Astrocyte of the spinal cord (primary cell): ENCODE measurements at regions not wholly inside any gene's neighbourhood (a gene's known extent, or its start where the extent isn't known, plus 50 kb on each side); places are given as distances from the start of the nearest gene placed in this dataset.
"Not testable (repeated sequence)": the region's sequence is repeated elsewhere in the genome, so short reads cannot be mapped to it uniquely, and the experiment has no call there.

Source experiments
- DNase-seq: peaks from one replicate; pipeline ENCODE4 v3.0.0; 2011; ENCODE audit warnings: low read depth, low spot score
- H3K4me3 ChIP-seq: 2 replicates; pipeline ENCODE4 v1.5.1; 2011; ENCODE audit warnings: low read depth, mild to moderate bottlenecking, low read length, moderate library complexity
- in situ Hi-C: cut with HindIII; loops from 2 replicates; pipeline ENCODE4 v1.10.0; 2017; ENCODE audit warnings: low sequenced_read_pairs
- TF ChIP-seq, protein P1 (sequence below): IDR thresholded peaks from 2 replicates; pipeline ENCODE4 v1.5.1; 2012; ENCODE audit warnings: low read depth, mild to moderate bottlenecking, low read length, inconsistent platforms

DNA sequence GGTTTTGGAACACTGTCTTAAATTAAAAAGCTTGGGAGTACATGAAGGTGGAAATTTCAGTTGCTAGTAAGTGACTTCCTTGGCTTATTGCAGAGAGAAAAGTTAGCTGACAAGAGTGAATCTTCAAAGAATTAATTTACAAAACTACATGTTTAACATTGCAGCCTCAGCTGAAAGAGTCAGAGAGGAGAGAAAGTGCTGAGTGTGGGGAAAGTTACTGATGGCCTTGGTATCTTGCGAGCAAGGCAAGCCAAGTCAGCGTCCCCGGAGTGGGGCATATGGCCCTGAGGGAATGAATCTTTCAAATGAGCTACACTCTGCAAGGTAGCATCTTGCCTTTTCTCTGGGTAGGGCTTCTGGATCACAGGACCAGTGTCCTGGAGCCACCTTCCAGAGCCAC lies 131.3 kb downstream of the LPIN1 start:
- in situ Hi-C loops = no loop called here

DNA sequence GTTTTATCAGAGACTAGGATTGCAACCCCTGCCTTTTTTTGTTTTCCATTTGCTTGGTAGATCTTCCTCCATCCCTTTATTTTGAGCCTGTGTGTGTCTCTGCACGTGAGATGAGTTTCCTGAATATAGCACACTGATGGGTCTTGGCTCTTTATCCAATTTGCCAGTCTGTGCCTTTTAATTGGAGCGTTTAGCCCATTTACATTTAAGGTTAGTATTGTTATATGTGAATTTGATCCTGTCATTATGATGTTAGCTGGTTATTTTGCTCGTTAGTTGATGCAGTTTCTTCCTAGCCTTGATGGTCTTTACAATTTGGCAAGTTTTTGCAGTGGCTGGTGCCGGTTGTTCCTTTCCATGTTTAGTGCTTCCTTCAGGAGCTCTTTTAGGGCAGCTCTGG lies 138.8 kb downstream of the LPIN1 start:
- DNase-seq, in situ Hi-C loops: not testable (repeated sequence)

More for the DNA sequence above, 131.3 kb downstream of the LPIN1 start:
- TF ChIP-seq, protein P1, sequence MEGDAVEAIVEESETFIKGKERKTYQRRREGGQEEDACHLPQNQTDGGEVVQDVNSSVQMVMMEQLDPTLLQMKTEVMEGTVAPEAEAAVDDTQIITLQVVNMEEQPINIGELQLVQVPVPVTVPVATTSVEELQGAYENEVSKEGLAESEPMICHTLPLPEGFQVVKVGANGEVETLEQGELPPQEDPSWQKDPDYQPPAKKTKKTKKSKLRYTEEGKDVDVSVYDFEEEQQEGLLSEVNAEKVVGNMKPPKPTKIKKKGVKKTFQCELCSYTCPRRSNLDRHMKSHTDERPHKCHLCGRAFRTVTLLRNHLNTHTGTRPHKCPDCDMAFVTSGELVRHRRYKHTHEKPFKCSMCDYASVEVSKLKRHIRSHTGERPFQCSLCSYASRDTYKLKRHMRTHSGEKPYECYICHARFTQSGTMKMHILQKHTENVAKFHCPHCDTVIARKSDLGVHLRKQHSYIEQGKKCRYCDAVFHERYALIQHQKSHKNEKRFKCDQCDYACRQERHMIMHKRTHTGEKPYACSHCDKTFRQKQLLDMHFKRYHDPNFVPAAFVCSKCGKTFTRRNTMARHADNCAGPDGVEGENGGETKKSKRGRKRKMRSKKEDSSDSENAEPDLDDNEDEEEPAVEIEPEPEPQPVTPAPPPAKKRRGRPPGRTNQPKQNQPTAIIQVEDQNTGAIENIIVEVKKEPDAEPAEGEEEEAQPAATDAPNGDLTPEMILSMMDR = no peak
- H3K4me3 ChIP-seq = no peak overlapping the region
- DNase-seq = no peak

DNA sequence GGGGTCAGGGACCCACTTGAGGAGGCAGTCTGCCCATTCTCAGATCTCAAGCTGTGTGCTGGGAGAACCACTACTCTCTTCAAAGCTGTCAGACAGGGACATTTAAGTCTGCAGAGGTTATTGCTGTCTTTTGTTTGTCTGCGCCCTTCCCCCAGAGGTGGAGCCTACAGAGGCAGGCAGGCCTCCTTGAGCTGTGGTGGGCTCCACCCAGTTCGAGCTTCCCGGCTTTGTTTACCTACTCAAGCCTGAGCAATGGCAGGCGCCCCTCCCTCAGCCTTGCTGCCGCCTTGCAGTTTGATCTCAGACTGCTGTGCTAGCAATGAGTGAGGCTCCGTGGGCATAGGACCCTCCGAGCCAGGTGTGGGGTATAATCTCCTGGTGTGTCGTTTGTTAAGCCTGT lies 140.5 kb downstream of the LPIN1 start:
- DNase-seq, in situ Hi-C loops, H3K4me3 ChIP-seq: not testable (repeated sequence)

More for the DNA sequence above, 138.8 kb downstream of the LPIN1 start:
- H3K4me3 ChIP-seq = not testable (repeated sequence)

DNA sequence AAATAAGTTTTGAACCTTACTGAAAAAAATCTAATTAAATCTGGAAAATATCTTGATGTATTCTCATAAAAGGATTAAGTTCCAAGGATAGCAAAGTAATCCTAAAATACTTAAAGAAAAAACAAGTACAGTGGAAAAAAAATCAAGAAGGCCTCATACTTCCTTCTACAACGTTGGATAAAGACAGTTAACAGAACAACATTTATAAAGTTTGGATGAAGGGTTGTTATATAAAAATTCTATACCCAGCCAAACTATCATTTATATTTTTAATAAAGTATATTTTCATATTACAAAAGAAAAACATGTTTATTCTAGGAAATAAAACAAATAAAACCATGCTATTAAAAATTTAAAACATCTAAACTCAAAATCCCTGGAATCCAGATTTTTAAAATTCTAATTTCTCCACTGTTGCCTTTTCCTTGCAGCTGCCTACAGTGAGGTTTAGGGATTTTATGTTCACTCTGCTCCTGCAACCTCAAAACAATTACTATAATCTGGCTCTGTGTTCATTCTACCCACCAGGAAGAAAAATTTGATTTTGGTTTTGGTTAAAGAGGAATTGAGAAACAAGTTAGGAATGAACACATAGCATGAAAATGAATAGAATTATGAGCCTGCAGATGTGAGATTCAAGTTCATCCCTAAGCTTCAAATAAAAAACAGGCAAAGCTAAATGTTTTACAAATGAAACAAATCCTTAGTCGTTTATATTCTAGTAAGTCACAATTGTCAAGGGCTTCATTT lies 142.8 kb downstream of the LPIN1 start:
- no peak overlapping the region for H3K4me3 ChIP-seq
- TF ChIP-seq, protein P1 = no peak
- in situ Hi-C loops = no loop called here
- no peak for DNase-seq

DNA sequence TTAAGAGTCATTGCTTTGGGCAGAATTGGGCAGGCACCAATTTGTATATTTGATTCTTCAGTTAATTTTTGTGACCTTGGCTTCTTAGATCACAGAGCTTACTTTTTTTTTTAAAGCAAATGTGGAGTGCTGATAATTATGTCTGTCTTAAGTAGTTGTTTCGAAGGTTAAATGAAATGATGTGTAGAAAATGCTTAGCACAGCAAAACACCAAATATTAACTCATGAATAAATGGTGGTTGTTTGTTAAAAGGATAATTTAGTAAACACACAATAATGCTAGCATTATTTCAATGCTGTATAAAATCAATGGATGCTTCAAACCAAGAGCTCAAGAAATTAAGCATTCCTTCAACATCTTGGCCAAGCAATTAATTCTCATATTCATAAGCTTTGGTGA lies 143.4 kb downstream of the LPIN1 start:
- TF ChIP-seq, protein P1 = no peak
- no peak for DNase-seq
- H3K4me3 ChIP-seq = no peak overlapping the region
- in situ Hi-C loops = no loop called here

DNA sequence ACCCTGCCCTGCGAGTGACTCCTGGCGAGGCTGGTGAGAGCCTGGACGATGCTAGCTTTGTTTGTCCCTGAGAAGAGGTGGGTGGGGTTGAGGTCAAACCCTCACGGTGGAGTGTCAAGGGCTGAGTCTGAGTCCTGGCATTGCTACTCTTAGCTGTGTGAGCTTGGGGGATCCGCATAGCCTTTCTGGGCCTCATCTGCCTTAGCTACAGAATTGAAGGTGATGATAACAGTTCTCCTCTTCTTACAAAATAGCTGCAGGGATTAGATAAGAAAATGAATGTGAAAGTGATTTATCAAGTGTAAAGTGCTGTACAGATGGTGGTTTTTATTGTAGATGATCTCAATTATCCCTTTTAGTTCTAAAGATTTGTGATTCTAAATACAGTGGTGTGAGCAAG lies 144.6 kb downstream of the LPIN1 start:
- DNase-seq = no peak
- TF ChIP-seq, protein P1 = no peak
- in situ Hi-C loops = no loop called here
- no peak overlapping the region for H3K4me3 ChIP-seq

DNA sequence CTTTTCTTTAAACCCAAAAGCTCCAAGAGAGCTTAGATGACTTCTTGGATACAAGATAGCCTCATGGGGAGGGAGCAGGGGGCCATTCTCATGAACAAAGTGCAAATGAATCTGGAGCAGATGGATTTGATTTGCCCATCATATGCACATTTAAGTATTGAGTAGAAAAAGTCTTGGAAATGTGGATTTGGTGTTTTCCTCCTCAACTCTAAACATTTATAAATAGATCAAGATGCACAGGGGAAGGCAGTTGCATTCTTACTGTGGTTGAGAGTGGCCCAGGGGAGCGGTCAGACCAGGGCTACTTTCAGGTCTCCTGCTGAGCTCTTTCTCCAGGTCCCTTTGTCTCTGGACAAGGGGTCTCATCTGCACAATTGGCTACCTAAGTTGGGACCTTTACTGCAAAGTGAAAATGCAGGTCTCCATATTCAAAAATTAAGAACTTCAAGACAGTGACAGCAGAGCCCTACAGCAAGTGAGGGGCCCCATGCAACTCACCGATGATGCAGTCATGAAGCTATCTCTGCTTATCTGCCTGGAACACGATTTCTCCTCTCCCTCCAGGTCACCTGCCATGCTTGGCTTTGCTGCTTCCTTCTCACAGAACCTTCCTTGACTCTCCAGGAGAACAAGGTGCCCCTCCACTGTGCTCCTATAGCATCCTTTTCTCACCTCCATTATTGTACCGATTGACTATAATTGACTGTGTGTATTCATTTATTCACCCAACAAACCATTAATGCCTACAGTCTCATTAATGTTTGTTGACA lies 145.4 kb downstream of the LPIN1 start:
- TF ChIP-seq, protein P1 = no peak
- in situ Hi-C loops = no loop called here
- DNase-seq = no peak
- no peak overlapping the region for H3K4me3 ChIP-seq
